Thyroid gland (tissue), 4 donors: ENCODE measurements at regions not wholly inside any gene's neighbourhood (a gene's known extent, or its start where the extent isn't known, plus 50 kb on each side); places are given as distances from the start of the nearest gene placed in this dataset.
"Not testable (repeated sequence)": the region's sequence is repeated elsewhere in the genome, so short reads cannot be mapped to it uniquely, and the experiment has no call there.

ENCODE experiments used
- DNase-seq, 2 donors: peaks; one replicate each; pipeline ENCODE4 v3.0.0-alpha.2; 2019
- H3K27ac ChIP-seq, 3 donors: fragments of 200-600 bp; sonication (generic); 1 replicate in 2 of 3; 2 replicates in 1 of 3; pipeline ENCODE4 v1.5.1; 2016 to 2019; ENCODE audit warnings: mild to moderate bottlenecking in 1 of 3, moderate library complexity in 1 of 3
- H3K27me3 ChIP-seq: fragments of 200-600 bp; sonication (generic); one replicate; pipeline ENCODE4 v1.5.1; 2019
- H3K36me3 ChIP-seq, 2 donors: fragments of 200-600 bp; sonication (generic); one replicate each; pipeline ENCODE4 v1.5.1; 2016 to 2019
- H3K4me1 ChIP-seq, 2 donors: fragments of 200-600 bp; sonication (generic); one replicate each; pipeline ENCODE4 v1.5.1; 2017 to 2019
- H3K4me3 ChIP-seq, 3 donors: fragments of 200-600 bp; sonication (generic); replicated peaks in 1 of 3; 1 replicate in 2 of 3; 2 replicates in 1 of 3; pipeline ENCODE4 v1.5.1; 2016; ENCODE audit warnings: mild to moderate bottlenecking in 1 of 3
- H3K9me3 ChIP-seq: fragments of 200-600 bp; sonication (generic); one replicate; pipeline ENCODE4 v1.5.1; 2017
- POLR2A ChIP-seq, 2 donors: fragments of 450-650 bp; IDR thresholded peaks; one replicate each; pipeline ENCODE4 v1.6.1; 2017; ENCODE audit warnings: antibody characterized with exemption in 2 of 2, mild to moderate bottlenecking in 2 of 2, moderate library complexity in 1 of 2
- WGBS, 2 donors: methylation state at CpG; one replicate each; pipeline ENCODE4 v1.1.5; 2017; 5-methylcytosine and 5-hydroxymethylcytosine counted together
- intact Hi-C: fragments of 100-400 bp; cut with DNase I; formaldehyde crosslinking; loops from one replicate; pipeline ENCODE4 v1.15.1; 2023
- TF ChIP-seq, protein P1 (sequence below), 6 experiments: fragments of 200-600 bp in 3 of 6; fragments of 450-650 bp in 3 of 6; sonication (generic) in 3 of 6; IDR thresholded peaks; one replicate each; pipeline ENCODE4 v1.5.1; 2016 to 2019; ENCODE audit warnings: antibody characterized with exemption in 6 of 6, mild to moderate bottlenecking in 2 of 6, inconsistent platforms in 1 of 6, moderate library complexity in 1 of 6

DNA sequence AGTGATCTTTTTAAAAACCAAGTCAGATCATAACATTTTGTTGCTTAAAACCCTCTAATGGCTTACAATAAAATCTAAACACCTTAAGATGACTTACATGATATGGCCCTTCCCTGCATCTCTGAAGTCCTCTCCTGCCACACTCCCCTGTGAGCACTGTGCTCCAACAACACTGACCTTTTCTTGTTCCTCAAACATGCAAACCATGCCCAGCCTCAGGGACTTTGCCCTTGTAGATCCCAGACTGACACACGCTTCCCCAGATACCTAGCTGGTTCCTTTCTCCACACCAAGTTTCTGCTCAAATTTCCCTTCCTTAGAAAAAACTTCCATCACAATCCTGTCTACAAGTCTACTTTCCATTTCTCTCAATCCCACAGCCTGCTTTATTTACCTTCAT is 128.6 kb downstream of the IPO8 start:
- Histone ChIP-seq H3K4me1 (no peaks in the 10 kb centered on the region), H3K36me3 (no peaks in the 10 kb centered on the region), H3K27me3 (no peaks in the 10 kb centered on the region), H3K9me3 (no peaks in the 10 kb centered on the region), H3K27ac (no peak overlapping the region), H3K4me3 (no peak overlapping the region)
- TF ChIP-seq POLR2A (IDR thresholded peaks at IDR 0.05) = no peak
- TF ChIP-seq, protein P1, sequence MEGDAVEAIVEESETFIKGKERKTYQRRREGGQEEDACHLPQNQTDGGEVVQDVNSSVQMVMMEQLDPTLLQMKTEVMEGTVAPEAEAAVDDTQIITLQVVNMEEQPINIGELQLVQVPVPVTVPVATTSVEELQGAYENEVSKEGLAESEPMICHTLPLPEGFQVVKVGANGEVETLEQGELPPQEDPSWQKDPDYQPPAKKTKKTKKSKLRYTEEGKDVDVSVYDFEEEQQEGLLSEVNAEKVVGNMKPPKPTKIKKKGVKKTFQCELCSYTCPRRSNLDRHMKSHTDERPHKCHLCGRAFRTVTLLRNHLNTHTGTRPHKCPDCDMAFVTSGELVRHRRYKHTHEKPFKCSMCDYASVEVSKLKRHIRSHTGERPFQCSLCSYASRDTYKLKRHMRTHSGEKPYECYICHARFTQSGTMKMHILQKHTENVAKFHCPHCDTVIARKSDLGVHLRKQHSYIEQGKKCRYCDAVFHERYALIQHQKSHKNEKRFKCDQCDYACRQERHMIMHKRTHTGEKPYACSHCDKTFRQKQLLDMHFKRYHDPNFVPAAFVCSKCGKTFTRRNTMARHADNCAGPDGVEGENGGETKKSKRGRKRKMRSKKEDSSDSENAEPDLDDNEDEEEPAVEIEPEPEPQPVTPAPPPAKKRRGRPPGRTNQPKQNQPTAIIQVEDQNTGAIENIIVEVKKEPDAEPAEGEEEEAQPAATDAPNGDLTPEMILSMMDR (IDR thresholded peaks at IDR 0.05) = no peak
- DNase-seq = no peak
- intact Hi-C loops = no loop called here
- 91% methylated on average over 1 of the region's 1 CpG for WGBS, 2 donors

DNA sequence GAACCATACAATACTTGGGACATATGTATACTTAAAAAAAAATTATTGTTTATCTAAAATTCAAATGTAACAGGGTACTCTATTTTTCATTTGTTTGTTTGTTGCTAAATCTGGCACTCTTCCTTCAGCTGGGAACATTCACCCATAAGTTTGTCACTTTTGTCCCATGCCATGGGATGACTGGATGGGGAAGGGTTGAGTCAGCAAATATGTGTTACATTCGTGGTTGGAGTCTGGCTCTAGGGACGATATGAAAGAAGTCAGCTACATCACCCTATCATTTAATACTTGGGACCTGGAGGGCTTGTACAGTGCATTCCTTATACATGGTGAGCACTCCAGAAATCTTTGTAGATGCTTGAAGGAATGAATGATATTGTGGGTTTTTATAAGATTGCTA is 131.3 kb downstream of the IPO8 start:
- Histone ChIP-seq H3K27me3 (no peaks in the 10 kb centered on the region), H3K4me1 (no peaks in the 10 kb centered on the region), H3K4me3 (no peak overlapping the region), H3K36me3 (no peaks in the 10 kb centered on the region), H3K9me3 (no peaks in the 10 kb centered on the region), H3K27ac (no peak overlapping the region)
- TF ChIP-seq, protein P1 (IDR thresholded peaks at IDR 0.05) = no peak
- DNase-seq = no peak
- intact Hi-C loops = no loop called here
- 77 to 78% methylated on average over 2 of the region's 2 CpGs for WGBS, 2 donors

DNA sequence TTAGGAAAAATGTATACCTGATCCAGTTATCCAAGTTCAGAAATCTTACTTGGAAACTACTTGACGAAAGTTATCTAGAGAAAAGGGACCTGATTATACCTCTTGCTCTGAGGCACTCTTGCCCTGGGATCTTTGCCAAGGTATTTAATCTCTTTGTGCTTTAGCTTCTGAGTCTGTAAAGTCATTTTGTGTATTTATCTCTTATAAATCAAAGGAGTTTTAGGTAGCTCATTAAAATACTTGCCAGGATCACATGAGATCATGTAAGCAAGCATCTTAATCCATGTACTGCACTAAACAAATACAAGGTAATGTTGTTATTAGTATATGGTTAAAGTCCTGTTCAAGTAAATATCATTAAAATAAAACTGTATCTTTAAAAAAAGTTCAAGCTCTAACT is 147.5 kb downstream of the IPO8 start:
- Histone ChIP-seq H3K36me3 (no peaks in the 10 kb centered on the region), H3K4me1 (no peaks in the 10 kb centered on the region), H3K27ac (no peak overlapping the region), H3K4me3 (no peak overlapping the region), H3K9me3 (no peaks in the 10 kb centered on the region), H3K27me3 (no peaks in the 10 kb centered on the region)
- DNase-seq = no peak
- 37 to 55% methylated on average over 1 of the region's 1 CpG for WGBS, 2 donors
- TF ChIP-seq, protein P1 (IDR thresholded peaks at IDR 0.05) = no peak
- TF ChIP-seq POLR2A (IDR thresholded peaks at IDR 0.05) = no peak
- intact Hi-C loops = no loop called here

DNA sequence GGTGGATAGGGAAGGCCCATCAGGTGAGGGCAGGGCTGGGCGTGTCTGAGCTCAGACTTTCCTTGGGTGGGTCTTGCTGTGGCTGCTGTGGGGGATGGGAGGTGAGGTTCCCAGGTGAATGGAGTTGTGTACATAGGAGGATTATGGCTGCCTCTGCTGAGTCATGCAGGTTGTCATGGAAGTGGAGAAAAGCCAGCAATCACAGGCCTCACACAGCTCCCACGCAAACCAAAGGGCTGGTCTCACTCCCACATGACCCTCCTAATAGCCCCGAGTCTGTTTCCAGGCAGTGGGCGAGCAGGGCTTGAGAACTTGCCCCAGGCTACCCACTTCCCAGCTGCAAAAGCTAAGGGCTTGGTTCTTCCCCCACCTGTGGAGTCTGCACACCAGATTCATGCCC is 149.5 kb downstream of the IPO8 start:
- Histone ChIP-seq H3K9me3 (no peaks in the 10 kb centered on the region), H3K4me1 (no peaks in the 10 kb centered on the region), H3K36me3 (no peaks in the 10 kb centered on the region), H3K4me3 (no peak overlapping the region), H3K27ac (no peak overlapping the region), H3K27me3 (no peaks in the 10 kb centered on the region)
- WGBS, 2 donors = 89 to 98% methylated on average over 4 of the region's 4 CpGs
- no peak for TF ChIP-seq POLR2A (IDR thresholded peaks at IDR 0.05)
- TF ChIP-seq, protein P1 (IDR thresholded peaks at IDR 0.05) = no peak
- intact Hi-C loops = no loop called here
- DNase-seq = no peak

DNA sequence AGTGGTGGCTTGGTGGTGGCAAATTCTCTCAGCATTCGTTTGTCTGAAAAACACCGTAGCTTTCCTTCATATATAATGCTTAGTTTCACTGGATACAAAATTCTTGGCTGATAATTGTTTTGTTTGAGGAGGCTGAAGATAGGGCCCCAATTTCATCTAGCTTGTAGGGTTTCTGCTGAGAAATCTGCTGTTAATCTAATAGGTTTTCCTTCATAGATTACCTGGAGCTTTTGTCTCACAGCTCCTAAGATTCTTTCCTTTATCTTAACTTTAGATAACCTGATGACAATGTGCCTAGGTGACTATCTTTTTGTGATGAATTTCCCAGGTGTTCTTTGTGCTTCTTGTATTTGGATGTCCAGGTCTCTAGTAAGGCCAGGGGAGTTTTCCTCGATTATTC is 151.0 kb downstream of the IPO8 start:
- H3K36me3 ChIP-seq, H3K27ac ChIP-seq, DNase-seq, H3K9me3 ChIP-seq, H3K27me3 ChIP-seq, H3K4me3 ChIP-seq, intact Hi-C loops, H3K4me1 ChIP-seq: not testable (repeated sequence)
- 91 to 92% methylated on average over 3 of the region's 3 CpGs for WGBS, 2 donors

DNA sequence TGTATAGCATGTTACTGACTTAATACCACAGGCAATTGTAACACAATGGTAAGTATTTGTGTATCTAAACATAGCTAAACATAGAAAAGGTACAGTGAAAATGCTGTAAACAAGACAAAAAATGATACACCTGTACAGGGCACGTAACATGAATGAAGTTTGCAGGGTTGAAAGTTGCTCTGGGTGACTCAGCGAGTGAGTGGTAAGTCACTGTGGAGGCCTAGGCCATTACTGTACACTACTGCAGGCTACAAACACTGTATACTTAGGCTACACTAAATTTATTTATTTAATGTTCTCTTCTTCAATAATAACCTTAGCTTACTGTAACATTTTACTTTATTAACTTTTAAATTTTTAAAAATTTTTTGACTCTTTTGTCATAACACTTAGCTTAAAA is 158.4 kb downstream of the IPO8 start:
- intact Hi-C loops = no loop called here
- TF ChIP-seq, protein P1 (IDR thresholded peaks at IDR 0.05) = no peak
- no peak for TF ChIP-seq POLR2A (IDR thresholded peaks at IDR 0.05)
- Histone ChIP-seq H3K9me3 (no peaks in the 10 kb centered on the region), H3K4me1 (no peaks in the 10 kb centered on the region), H3K36me3 (no peaks in the 10 kb centered on the region), H3K27ac (no peak overlapping the region), H3K27me3 (no peaks in the 10 kb centered on the region), H3K4me3 (no peak overlapping the region)
- no peak for DNase-seq
- 94 to 95% methylated on average over 2 of the region's 2 CpGs for WGBS, 2 donors
